H9 (cell line): ENCODE measurements at regions not wholly inside any gene's neighbourhood (a gene's known extent, or its start where the extent isn't known, plus 50 kb on each side); places are given as distances from the start of the nearest gene placed in this dataset.

Experiments
- DNase-seq: peaks from one replicate; pipeline ENCODE4 v3.0.0-alpha.2; 2017
- H2AFZ ChIP-seq: one replicate; pipeline ENCODE4 v1.6.1; 2013; ENCODE audit warnings: mild to moderate bottlenecking, low read length, control low read depth, moderate library complexity
- H2AK5ac ChIP-seq: 2 replicates; pipeline ENCODE4 v1.6.1; 2013; ENCODE audit warnings: low read length, control low read depth, mixed read lengths; ENCODE audit not compliant: insufficient read length
- H2BK120ac ChIP-seq: one replicate; pipeline ENCODE4 v1.6.1; 2013; ENCODE audit warnings: low read depth, mild to moderate bottlenecking, low read length, control low read depth, inconsistent platforms; ENCODE audit not compliant: poor library complexity, severe bottlenecking
- H2BK12ac ChIP-seq: 2 replicates; pipeline ENCODE4 v1.6.1; 2013; ENCODE audit warnings: low read length, control low read depth, mixed read lengths, low read depth; ENCODE audit not compliant: insufficient read length
- H2BK15ac ChIP-seq: 2 replicates; pipeline ENCODE4 v1.6.1; 2013; ENCODE audit warnings: low read depth, low read length, control low read depth
- H2BK20ac ChIP-seq: one replicate; pipeline ENCODE4 v1.6.1; 2013; ENCODE audit warnings: low read depth, mild to moderate bottlenecking, low read length, control low read depth, inconsistent platforms; ENCODE audit not compliant: poor library complexity, severe bottlenecking
- H2BK5ac ChIP-seq: 2 replicates; pipeline ENCODE4 v1.6.1; 2013; ENCODE audit warnings: low read length, control low read depth, mixed read lengths; ENCODE audit not compliant: insufficient read length
- H3K14ac ChIP-seq: 2 replicates; pipeline ENCODE4 v1.6.1; 2013; ENCODE audit warnings: low read length, control low read depth; ENCODE audit not compliant: insufficient read depth
- H3K18ac ChIP-seq: 2 replicates; pipeline ENCODE4 v1.6.1; 2013; ENCODE audit warnings: low read depth, mild to moderate bottlenecking, mixed read lengths, low read length, control low read depth; ENCODE audit not compliant: insufficient read length
- H3K23ac ChIP-seq: 2 replicates; pipeline ENCODE4 v1.6.1; 2013; ENCODE audit warnings: low read length, control low read depth, mixed read lengths, low read depth; ENCODE audit not compliant: insufficient read length
- H3K23me2 ChIP-seq: 2 replicates; pipeline ENCODE4 v1.6.1; 2013; ENCODE audit warnings: low read depth, mild to moderate bottlenecking, mixed read lengths, low read length, control low read depth; ENCODE audit not compliant: insufficient read length, poor library complexity, severe bottlenecking
- H3K27ac ChIP-seq: 2 replicates; pipeline ENCODE4 v1.5.1; 2013; ENCODE audit warnings: low read length, control low read depth, mixed read lengths, low read depth; ENCODE audit not compliant: insufficient read length
- H3K27me3 ChIP-seq: 2 replicates; pipeline ENCODE4 v1.6.1; 2013; ENCODE audit warnings: low read length, control low read depth, inconsistent platforms; ENCODE audit not compliant: insufficient read depth
- H3K4ac ChIP-seq: 2 replicates; pipeline ENCODE4 v1.6.1; 2013; ENCODE audit warnings: low read depth, mild to moderate bottlenecking, control low read depth, inconsistent platforms, low read length, moderate library complexity
- H3K4me1 ChIP-seq: 2 replicates; pipeline ENCODE4 v1.6.1; 2013; ENCODE audit warnings: low read length, control low read depth, inconsistent platforms; ENCODE audit not compliant: insufficient read depth
- H3K4me2 ChIP-seq: 2 replicates; pipeline ENCODE4 v1.6.1; 2013; ENCODE audit warnings: low read length, control low read depth, mixed read lengths; ENCODE audit not compliant: insufficient read length, insufficient read depth
- H3K56ac ChIP-seq: 2 replicates; pipeline ENCODE4 v1.6.1; 2013; ENCODE audit warnings: low read depth, mild to moderate bottlenecking, mixed read lengths, low read length, control low read depth; ENCODE audit not compliant: insufficient read length
- H3K79me1 ChIP-seq: 2 replicates; pipeline ENCODE4 v1.6.1; 2013; ENCODE audit warnings: low read depth, mild to moderate bottlenecking, moderate library complexity, low read length, control low read depth, inconsistent platforms; ENCODE audit not compliant: insufficient read depth, poor library complexity, severe bottlenecking
- H3K79me2 ChIP-seq: 2 replicates; pipeline ENCODE4 v1.6.1; 2013; ENCODE audit warnings: low read length, control low read depth, inconsistent platforms; ENCODE audit not compliant: insufficient read depth
- H3K9ac ChIP-seq: 2 replicates; pipeline ENCODE4 v1.6.1; 2013; ENCODE audit warnings: low read length, control low read depth, mixed read lengths; ENCODE audit not compliant: insufficient read length; ENCODE audit errors: extremely low read depth
- H3K9me3 ChIP-seq: one replicate; pipeline ENCODE4 v1.6.1; 2013; ENCODE audit warnings: low read depth, low read length, inconsistent platforms; ENCODE audit not compliant: control insufficient read depth
- H3T11ph ChIP-seq: one replicate; pipeline ENCODE4 v1.6.1; 2013; ENCODE audit warnings: mild to moderate bottlenecking, low read length, control low read depth, inconsistent platforms
- H4K20me1 ChIP-seq: one replicate; pipeline ENCODE4 v1.6.1; 2013; ENCODE audit not compliant: control insufficient read depth, insufficient read length, insufficient read depth
- H4K5ac ChIP-seq: 2 replicates; pipeline ENCODE4 v1.6.1; 2013; ENCODE audit warnings: low read depth, mild to moderate bottlenecking, mixed read lengths, low read length, control low read depth; ENCODE audit not compliant: insufficient read length
- H4K8ac ChIP-seq: replicated peaks from 2 replicates; pipeline ENCODE4 v1.6.1; 2013; ENCODE audit warnings: low read length, control low read depth, mixed read lengths, low read depth; ENCODE audit not compliant: insufficient read length
- H4K91ac ChIP-seq: 2 replicates; pipeline ENCODE4 v1.6.1; 2013; ENCODE audit warnings: low read depth, mild to moderate bottlenecking, moderate library complexity, mixed read lengths, low read length, control low read depth; ENCODE audit not compliant: insufficient read length
- H3K27ac Mint-ChIP-seq, 3 experiments: 2 replicates in 2 of 3; 3 replicates in 1 of 3; pipeline ENCODE4 v1.8.0; 2020 to 2021; ENCODE audit warnings: mixed read lengths in 3 of 3, mild to moderate bottlenecking in 1 of 3, moderate library complexity in 1 of 3
- H3K27me3 Mint-ChIP-seq: 2 replicates; pipeline ENCODE4 v1.8.0; 2021; ENCODE audit warnings: low read depth, mild to moderate bottlenecking, moderate library complexity, mixed read lengths
- H3K36me3 Mint-ChIP-seq, 3 experiments: 2 replicates in 2 of 3; 3 replicates in 1 of 3; pipeline ENCODE4 v1.8.0; 2020 to 2021; ENCODE audit warnings: low read depth in 3 of 3, mixed read lengths in 3 of 3; ENCODE audit not compliant: insufficient read depth in 1 of 3
- H3K4me1 Mint-ChIP-seq, 2 experiments: 2 replicates each; pipeline ENCODE4 v1.8.0; 2020; ENCODE audit warnings: mixed read lengths in 2 of 2
- H3K4me3 Mint-ChIP-seq, 2 experiments: 2 replicates in 1 of 2; 3 replicates in 1 of 2; pipeline ENCODE4 v1.8.0; 2020 to 2021; ENCODE audit warnings: mild to moderate bottlenecking in 2 of 2, mixed read lengths in 2 of 2, moderate library complexity in 1 of 2
- H3K9me3 Mint-ChIP-seq, 2 experiments: 2 replicates in 1 of 2; 3 replicates in 1 of 2; pipeline ENCODE4 v1.8.0; 2020; ENCODE audit warnings: mild to moderate bottlenecking in 2 of 2, mixed read lengths in 2 of 2, moderate library complexity in 1 of 2
- CTCF ChIP-seq: fragments of 200-600 bp; sonication (generic); conservative IDR thresholded peaks from 3 replicates; pipeline ENCODE4 v1.8.0; 2021; ENCODE audit warnings: antibody characterized with exemption, mild to moderate bottlenecking
- WGBS: extraction: QIAGEN DNeasy Blood & Tissue Kit; methylation state at CpG from one replicate; pipeline ENCODE4 v1.1.7; 2013; ENCODE audit warnings: missing lambda C conversion rate, low lambda C conversion rate, mixed read lengths; ENCODE audit not compliant: insufficient read length; ENCODE audit errors: extremely low coverage; 5-methylcytosine and 5-hydroxymethylcytosine counted together

- no peak for DNase-seq
- H3K4me2 ChIP-seq, result no peak overlapping the region
- Mint-ChIP-seq H3K27me3 (no peaks in the 10 kb centered on the region), H3K4me1 (peaks cover under 1 to 7% of the 10 kb centered on the region in 2 experiments; a peak in 2 of 4 replicates), H3K4me3 (no peak overlapping the region), H3K36me3 (no peaks in the 10 kb centered on the region), H3K27ac (no peak overlapping the region), H3K9me3 (no peaks in the 10 kb centered on the region)
- H2BK15ac ChIP-seq, result no peak overlapping the region
- H4K91ac ChIP-seq, result no peak overlapping the region
- H4K8ac ChIP-seq, result no peak overlapping the region
- no peak overlapping the region for H4K5ac ChIP-seq
- H2BK20ac ChIP-seq, result no peak overlapping the region
- no peaks in the 10 kb centered on the region for H3K79me2 ChIP-seq
- no peak overlapping the region for H3K56ac ChIP-seq
- no peaks in the 10 kb centered on the region for H3K79me1 ChIP-seq
- H3T11ph ChIP-seq, result no peak overlapping the region
- H2BK12ac ChIP-seq, result no peak overlapping the region
- H3K4ac ChIP-seq, result no peak overlapping the region
- no peaks in the 10 kb centered on the region for H3K27me3 ChIP-seq
- no peak overlapping the region for H3K14ac ChIP-seq
- no peak overlapping the region for H3K18ac ChIP-seq
- H3K9me3 ChIP-seq, result no peaks in the 10 kb centered on the region
- no peaks in the 10 kb centered on the region for H3K23me2 ChIP-seq
- TF ChIP-seq CTCF, result no peak
- H2AK5ac ChIP-seq, result no peak overlapping the region
- H3K4me1 ChIP-seq, result no peaks in the 10 kb centered on the region
- H2BK120ac ChIP-seq, result no peak overlapping the region
- no peak overlapping the region for H2AFZ ChIP-seq
- no peaks in the 10 kb centered on the region for H4K20me1 ChIP-seq
- H3K23ac ChIP-seq, result no peak overlapping the region
- no peak overlapping the region for H2BK5ac ChIP-seq
- H3K27ac ChIP-seq, result no peak overlapping the region
- no peak overlapping the region for H3K9ac ChIP-seq
- no CpG with 5 or more reads among the region's 5 CpGs for WGBS
Measured at GRCh38 chr2:177020524-177021119, 192.0 kb upstream of the HNRNPA3 start.
